Motor neuron (in vitro differentiated cells): ENCODE measurements at regions not wholly inside any gene's neighbourhood (a gene's known extent, or its start where the extent isn't known, plus 50 kb on each side); places are given as distances from the start of the nearest gene placed in this dataset.
"Not testable (repeated sequence)": the region's sequence is repeated elsewhere in the genome, so short reads cannot be mapped to it uniquely, and the experiment has no call there.

Experiments
- ATAC-seq, 8 experiments: fragments of 200-7000 bp; cut with Tn5 transposase; replicated peaks in 6 of 8; 2 replicates each; pipeline ENCODE4 v1.8.0; 2021; ENCODE audit warnings: mild to moderate bottlenecking in 8 of 8, moderate library complexity in 8 of 8
- H3K27ac ChIP-seq, 2 donors: fragments of 250-450 bp; sonication (Bioruptor Pico); 2 replicates each; pipeline ENCODE4 v1.9.0; 2021; ENCODE audit warnings: antibody characterized with exemption in 2 of 2, mild to moderate bottlenecking in 2 of 2, moderate library complexity in 1 of 2
- H3K4me1 ChIP-seq, 2 donors: fragments of 250-450 bp; sonication (Bioruptor Pico); replicated peaks in 1 of 2; 2 replicates each; pipeline ENCODE4 v1.6.1; 2021; ENCODE audit warnings: antibody characterized with exemption in 2 of 2, mild to moderate bottlenecking in 2 of 2, moderate library complexity in 1 of 2
- H3K4me3 ChIP-seq, 5 donors: fragments of 250-450 bp; sonication (Bioruptor Pico); 2 replicates each; pipeline ENCODE4 v1.9.0; 2021; ENCODE audit warnings: antibody characterized with exemption in 5 of 5, mild to moderate bottlenecking in 5 of 5, moderate library complexity in 4 of 5
- WGBS, 10 experiments: fragments of 450-650 bp; shearing (Covaris generic); methylation state at CpG; one replicate each; pipeline ENCODE4 v1.0.0; 2022; 5-methylcytosine and 5-hydroxymethylcytosine counted together
- in situ Hi-C, 9 experiments: fragments of 400-800 bp; cut with MboI; loops; one replicate each; pipeline ENCODE4 v1.15.0; 2021; ENCODE audit warnings: low sequenced_read_pairs in 9 of 9, low pct_unique_long_range_greater_than_20kb in 2 of 9; ENCODE audit not compliant: unreplicated experiment in 9 of 9

DNA sequence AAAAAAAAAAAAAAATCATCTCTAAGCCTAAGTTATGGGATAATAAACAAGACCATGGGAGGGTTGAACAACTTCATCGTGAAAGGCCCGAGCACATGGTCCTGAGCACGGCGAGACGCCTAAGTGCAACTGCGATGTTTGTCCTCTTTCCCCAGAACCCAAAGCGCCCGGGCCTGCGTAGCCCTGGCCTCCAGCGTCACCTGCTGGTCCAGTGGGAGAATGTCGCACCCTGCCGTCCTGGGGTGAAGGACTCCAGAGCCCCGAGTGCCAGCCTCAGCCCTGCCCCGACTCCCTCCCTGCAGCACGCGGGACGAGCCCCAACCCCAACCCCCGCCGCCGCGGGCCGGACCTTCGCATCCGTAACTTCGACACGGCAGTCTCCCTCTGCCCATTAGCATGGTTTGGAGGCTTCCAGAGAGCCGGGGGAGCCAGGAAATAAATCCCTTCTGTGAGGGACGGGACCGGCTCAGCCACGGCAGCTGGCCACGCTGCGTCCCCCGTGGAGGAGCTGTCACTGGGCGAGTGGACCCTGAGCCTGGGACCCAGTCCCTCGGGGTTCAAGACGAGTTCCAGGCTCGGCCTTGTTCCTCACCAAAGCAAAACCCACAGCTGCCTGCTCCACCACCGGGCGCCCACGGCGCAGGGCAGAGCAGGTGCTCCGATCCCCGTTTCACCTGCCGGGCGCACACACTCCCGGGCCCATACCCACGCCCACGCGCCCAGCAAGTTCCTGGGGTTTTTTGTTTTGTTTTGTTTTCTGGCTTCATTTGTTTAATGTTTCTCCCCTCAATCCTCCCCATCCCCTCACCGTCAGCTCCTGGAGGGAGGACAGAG, 132.5 kb upstream of the HAND1 start:
- Histone ChIP-seq H3K4me3 (peak overlapping the region in 3 of 5 donors; percentile 2 to 25 (median 20)), H3K4me1 (peaks cover 0 to 9% of the 10 kb centered on the region in 2 donors), H3K27ac (no peak overlapping the region)
- in situ Hi-C loops, result loop anchor here in 6 of 9 experiments (25.0 kb wide), 2 partner anchors 123 to 148 kb away; partner anchors contain the start of gene HAND1 (in 3 of the 6)
- peak; percentile 91 to 97 (median 96) for ATAC-seq
- 0 to 53% (median 8%) methylated on average over 1 to 12 of the region's 50 CpGs; no CpG with 5 or more reads in 4 of the 10 experiments for WGBS, 10 experiments

DNA sequence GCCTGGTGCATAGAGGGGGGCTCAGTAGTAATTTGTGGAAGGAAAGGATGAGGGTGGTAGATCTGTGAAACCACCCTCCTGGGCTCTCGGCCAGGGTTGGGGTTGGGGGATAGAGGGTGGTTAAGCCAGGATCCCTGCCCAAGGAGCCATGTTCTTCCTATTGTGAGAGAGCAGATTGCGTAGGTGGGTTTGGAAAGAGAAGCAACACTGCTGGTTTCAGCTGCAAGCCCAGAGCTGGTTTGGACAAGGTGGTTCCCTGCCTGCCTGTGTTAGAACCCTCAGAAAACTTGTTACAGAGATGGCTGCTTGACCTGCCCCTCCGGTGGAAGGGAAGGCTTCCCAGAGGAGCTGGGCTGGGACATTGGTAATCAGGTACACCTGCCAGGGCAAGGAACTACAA, 131.2 kb upstream of the HAND1 start:
- in situ Hi-C loops, result loop anchor here in 8 of 9 experiments (10.0 to 25.0 kb wide), 4 partner anchors 122 to 147 kb away; partner anchors contain the start of gene HAND1 (in 4 of the 8)
- WGBS, 10 experiments, result 64 to 93% (median 83%) methylated on average over 2 of the region's 3 CpGs; no CpG with 5 or more reads in 7 of the 10 experiments
- no peak for ATAC-seq
- Histone ChIP-seq H3K27ac (no peak overlapping the region), H3K4me1 (peaks cover 0 to 9% of the 10 kb centered on the region in 2 donors), H3K4me3 (no peak overlapping the region)

DNA sequence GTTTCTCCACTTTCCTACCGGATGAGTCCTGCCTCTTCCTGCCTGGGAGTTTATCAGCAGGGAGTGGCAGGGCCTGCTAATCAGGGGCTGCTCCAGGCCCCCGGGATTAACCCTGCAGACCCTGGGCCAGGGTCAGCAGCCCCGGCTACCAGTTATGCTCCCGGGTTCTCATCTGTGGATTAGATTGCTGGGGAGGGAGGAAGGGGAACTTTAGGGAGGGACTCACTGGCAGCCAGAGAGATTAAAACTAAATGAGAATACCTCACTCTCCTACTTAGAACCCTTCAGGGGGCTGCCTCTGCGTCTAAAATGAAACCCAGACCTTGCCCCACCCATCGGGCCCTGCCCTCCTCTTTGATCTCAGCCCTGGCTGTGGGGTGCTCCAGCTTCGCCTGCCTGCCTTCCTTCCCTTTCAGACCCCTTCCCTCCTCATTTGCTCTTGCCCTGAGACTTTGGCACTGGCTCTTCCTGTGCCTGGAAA, 130.5 kb upstream of the HAND1 start:
- H3K4me3 ChIP-seq, result no peak overlapping the region
- H3K4me1 ChIP-seq, result peaks cover 0 to 9% of the 10 kb centered on the region in 2 donors
- no peak overlapping the region for H3K27ac ChIP-seq
- in situ Hi-C loops, result loop anchor here in 8 of 9 experiments (10.0 to 25.0 kb wide), 4 partner anchors 121 to 146 kb away; partner anchors contain the start of gene HAND1 (in 4 of the 8)
- ATAC-seq, result peak in 1 of 8 experiments; percentile 10
- 0 to 25% (median 10%) methylated on average over 1 to 4 of the region's 7 CpGs; no CpG with 5 or more reads in 5 of the 10 experiments for WGBS, 10 experiments

DNA sequence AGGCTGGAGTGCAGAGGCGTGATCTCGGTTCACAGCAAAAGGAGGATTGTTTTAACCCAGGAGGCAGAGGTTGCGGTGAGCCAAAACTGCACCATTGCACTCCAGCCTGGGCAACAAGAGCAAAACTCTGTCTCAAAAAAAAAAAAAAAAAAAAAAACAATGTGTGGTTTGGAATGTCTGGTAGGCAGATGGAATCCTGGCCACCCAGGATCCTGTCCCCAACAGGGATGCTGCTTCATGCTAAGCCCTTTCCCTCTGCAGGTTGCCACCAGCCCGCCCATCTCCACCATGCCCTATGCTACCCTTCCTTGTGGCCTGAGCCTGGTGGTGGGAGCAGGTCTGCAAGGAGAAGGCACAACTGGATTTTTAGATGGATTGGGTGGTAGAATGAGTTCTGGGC, 129.7 kb upstream of the HAND1 start:
- peaks cover 0 to 9% of the 10 kb centered on the region in 2 donors for H3K4me1 ChIP-seq
- in situ Hi-C loops, result loop anchor here in 8 of 9 experiments (10.0 to 25.0 kb wide), 4 partner anchors 120 to 145 kb away; partner anchors contain the start of gene HAND1 (in 4 of the 8)
- no peak for ATAC-seq
- 77 to 80% methylated on average over 1 to 2 of the region's 4 CpGs; no CpG with 5 or more reads in 8 of the 10 experiments for WGBS, 10 experiments
- no peak overlapping the region for H3K4me3 ChIP-seq
- H3K27ac ChIP-seq, result no peak overlapping the region

DNA sequence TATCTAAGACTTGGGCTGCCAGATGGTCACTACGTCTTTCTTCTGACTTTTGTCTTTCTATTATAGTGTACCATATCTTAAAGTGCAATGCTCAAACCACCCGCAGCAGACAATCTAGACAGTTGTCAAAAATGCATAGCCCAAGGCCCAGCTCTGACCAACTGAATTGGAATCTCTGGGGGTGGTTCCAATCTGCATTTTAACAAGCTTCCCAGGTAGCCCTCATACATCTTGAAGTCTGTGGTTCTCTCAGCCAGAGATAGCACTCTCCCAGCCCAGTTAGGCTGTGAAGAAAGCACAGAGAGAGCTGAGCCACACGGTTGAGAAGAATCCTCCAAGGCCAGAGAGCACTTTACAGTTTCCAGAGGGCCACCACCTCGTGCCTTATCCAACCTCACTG, 128.2 kb upstream of the HAND1 start:
- Histone ChIP-seq H3K4me1 (peaks cover 0 to 8% of the 10 kb centered on the region in 2 donors), H3K4me3 (no peak overlapping the region), H3K27ac (no peak overlapping the region)
- in situ Hi-C loops, result loop anchor here in 8 of 9 experiments (10.0 to 25.0 kb wide), 4 partner anchors 119 to 144 kb away; partner anchors contain the start of gene HAND1 (in 4 of the 8)
- 0 to 75% (median 60%) methylated on average over 1 to 3 of the region's 4 CpGs; no CpG with 5 or more reads in 3 of the 10 experiments for whole genome bisulfite sequencing, 10 experiments
- no peak for ATAC-seq

DNA sequence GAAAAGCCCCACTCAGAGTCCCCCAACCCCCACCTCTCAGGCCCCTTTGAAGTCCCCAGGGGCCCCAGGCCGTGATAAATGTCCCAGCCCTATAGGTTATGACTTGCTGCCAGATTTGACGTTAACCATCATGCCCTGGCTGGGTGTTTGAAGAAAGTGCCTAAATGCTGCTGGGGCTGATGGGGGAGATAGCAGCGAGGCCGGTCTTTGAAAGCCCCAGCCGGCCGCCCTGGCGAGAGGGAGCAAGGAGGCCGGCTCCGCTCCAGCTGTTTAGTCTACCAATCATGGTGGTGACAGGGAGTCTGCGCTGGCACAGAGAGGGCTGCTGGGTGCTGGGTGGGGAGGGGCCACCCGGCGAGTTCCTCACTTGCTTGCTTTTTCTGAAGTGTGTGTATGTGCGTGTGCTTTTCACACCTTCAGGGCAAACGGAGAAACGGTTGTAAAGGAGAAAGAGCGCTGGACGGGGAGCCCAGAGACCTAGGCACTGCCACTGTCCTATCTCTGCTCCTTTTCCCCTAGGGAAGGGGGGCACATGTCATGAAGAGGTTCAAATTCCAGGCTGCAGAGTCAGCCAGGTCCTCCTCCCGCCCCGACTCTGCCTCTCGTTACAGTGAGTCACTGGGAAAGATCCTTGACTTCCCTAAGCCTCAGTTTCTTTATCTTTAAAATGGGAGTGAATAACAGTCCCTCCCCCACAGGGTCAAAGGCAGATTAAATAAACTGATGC, 126.1 kb upstream of the HAND1 start:
- ATAC-seq, result peak; percentile 47 to 69 (median 61)
- in situ Hi-C loops, result loop anchor here (5.0 to 25.0 kb wide), 5 partner anchors 117 to 142 kb away; partner anchors contain the start of gene HAND1 (in 4 of the 9)

DNA sequence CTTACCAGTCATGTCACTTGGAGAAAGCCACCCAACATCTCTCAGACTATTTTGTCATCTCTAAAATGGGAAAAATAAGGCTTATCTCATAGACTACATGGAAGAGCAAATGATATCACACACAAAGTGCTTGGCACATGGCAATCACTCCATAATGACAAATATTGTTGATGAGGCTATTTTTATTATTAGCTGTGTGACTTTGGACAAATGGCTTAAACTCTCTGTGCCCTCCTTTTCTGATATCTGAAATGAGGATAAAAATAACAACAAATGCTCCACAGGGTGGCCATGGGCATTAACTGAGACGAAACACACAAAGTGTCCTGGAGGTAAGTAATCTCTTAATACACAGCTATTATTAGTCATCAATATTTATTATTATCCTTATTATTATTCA, 125.5 kb upstream of the HAND1 start:
- Histone ChIP-seq H3K4me1 (no peaks in the 10 kb centered on the region), H3K4me3 (no peak overlapping the region), H3K27ac (no peak overlapping the region)
- 29 to 71% (median 67%) methylated on average over 1 of the region's 1 CpG; no CpG with 5 or more reads in 6 of the 10 experiments for WGBS, 10 experiments
- in situ Hi-C loops, result loop anchor here (5.0 to 25.0 kb wide), 5 partner anchors 116 to 141 kb away; partner anchors contain the start of gene HAND1 (in 4 of the 9)
- ATAC-seq, result no peak

More for the DNA sequence above, 126.1 kb upstream of the HAND1 start:
- H3K4me3 ChIP-seq, result no peak overlapping the region
- no peak overlapping the region for H3K27ac ChIP-seq
- WGBS, 10 experiments, result 8 to 30% (median 14%) methylated on average over 2 to 10 of the region's 20 CpGs; no CpG with 5 or more reads in 6 of the 10 experiments
- H3K4me1 ChIP-seq, result no peaks in the 10 kb centered on the region

DNA sequence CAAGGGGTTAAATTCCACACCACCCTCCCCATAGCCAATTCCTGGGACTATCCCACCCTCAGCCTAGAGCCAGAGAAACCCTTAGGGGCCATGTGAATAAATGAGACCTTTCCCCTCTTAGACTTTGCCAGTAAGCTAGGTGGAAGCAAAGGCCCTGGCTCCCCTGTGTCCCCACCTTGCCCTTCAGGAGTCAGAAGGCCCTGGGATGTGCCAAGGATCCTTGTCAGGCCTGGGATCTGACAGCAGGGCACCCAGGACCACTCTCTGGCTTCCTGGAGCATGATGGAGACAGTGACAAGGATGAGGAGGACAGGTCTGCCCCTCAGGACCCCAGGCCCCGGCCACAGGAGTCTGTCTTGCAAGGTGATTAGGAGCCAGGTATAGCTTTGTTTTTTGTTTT, 125.0 kb upstream of the HAND1 start:
- in situ Hi-C loops, result loop anchor here (5.0 to 25.0 kb wide), 5 partner anchors 116 to 141 kb away; partner anchors contain the start of gene HAND1 (in 4 of the 9)
- H3K4me1 ChIP-seq, result no peaks in the 10 kb centered on the region
- WGBS, 10 experiments, result 63 to 100% (median 71%) methylated on average over 1 of the region's 1 CpG; no CpG with 5 or more reads in 5 of the 10 experiments
- H3K27ac ChIP-seq, result no peak overlapping the region
- no peak for ATAC-seq
- no peak overlapping the region for H3K4me3 ChIP-seq

DNA sequence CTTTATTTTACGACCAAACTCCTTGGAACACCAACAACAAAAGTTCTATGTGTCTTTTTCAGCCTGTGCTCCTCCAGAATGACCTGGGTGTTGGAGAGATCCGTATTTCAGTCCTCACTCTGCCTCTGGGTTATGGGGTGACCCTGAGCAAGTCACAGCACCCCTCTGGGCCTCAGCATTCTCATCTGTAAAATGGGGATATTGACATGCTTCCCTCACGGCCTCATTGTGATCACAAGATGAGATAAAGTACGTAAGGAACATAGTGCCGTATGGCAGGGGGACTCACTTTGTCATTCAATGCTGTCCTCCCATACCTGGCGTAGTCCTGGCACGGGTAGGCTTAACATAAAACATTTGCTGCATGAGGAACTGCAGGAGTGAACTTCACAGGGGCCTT, 123.0 kb upstream of the HAND1 start:
- in situ Hi-C loops, result loop anchor here (5.0 to 25.0 kb wide), 5 partner anchors 114 to 139 kb away; partner anchors contain the start of gene HAND1 (in 4 of the 9)
- ATAC-seq, result no peak
- 31 to 100% (median 53%) methylated on average over 1 to 5 of the region's 7 CpGs; no CpG with 5 or more reads in 2 of the 10 experiments for WGBS, 10 experiments

DNA sequence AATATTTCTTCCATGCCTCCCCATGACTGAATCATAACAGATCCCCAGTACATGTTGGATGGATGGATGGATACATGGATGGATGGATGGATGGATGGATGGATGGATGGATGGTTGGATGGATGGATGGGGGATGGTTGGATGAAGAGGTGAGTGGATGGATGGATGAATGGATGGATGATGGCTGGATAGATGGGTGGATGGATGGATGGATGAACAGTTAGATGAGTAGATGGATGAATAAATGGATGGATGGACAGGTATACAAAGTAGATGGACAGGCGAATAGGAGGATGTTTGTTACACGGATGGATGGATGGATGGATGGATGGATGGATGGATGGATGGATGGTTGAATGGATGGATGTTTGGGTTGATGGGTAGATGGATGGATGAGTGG, 120.0 kb upstream of the HAND1 start:
- Histone ChIP-seq H3K4me3 (no peak overlapping the region), H3K4me1 (no peaks in the 10 kb centered on the region), H3K27ac (no peak overlapping the region)
- WGBS, 10 experiments, result 0 to 88% (median 70%) methylated on average over 1 to 2 of the region's 2 CpGs; no CpG with 5 or more reads in 2 of the 10 experiments
- in situ Hi-C loops, result no loop called here
- ATAC-seq, result no peak

More for the DNA sequence above, 123.0 kb upstream of the HAND1 start:
- H3K4me3 ChIP-seq, result no peak overlapping the region
- no peaks in the 10 kb centered on the region for H3K4me1 ChIP-seq
- H3K27ac ChIP-seq, result no peak overlapping the region

DNA sequence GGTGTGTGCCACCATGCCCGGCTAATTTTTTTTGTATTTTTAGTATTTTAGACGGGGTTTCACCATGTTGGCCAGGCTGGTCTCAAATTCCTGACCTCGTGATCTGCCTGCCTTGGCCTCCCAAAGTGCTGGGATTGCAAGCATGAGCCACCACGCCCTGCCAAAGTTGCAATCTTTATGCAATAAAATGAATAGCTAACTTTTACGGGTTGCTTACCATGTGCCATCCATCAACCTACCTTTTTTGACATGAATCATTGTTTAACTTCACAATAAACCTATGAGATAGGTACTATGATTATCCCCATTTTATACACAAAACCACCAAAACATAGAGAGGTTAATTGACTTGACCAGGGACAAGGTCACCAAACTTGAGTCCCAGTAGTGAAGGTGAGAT, 118.8 kb upstream of the HAND1 start:
- H3K4me3 ChIP-seq, H3K27ac ChIP-seq, H3K4me1 ChIP-seq, ATAC-seq, in situ Hi-C loops: not testable (repeated sequence)
- WGBS, 10 experiments, result 33 to 93% (median 63%) methylated on average over 2 to 5 of the region's 5 CpGs; no CpG with 5 or more reads in 3 of the 10 experiments

DNA sequence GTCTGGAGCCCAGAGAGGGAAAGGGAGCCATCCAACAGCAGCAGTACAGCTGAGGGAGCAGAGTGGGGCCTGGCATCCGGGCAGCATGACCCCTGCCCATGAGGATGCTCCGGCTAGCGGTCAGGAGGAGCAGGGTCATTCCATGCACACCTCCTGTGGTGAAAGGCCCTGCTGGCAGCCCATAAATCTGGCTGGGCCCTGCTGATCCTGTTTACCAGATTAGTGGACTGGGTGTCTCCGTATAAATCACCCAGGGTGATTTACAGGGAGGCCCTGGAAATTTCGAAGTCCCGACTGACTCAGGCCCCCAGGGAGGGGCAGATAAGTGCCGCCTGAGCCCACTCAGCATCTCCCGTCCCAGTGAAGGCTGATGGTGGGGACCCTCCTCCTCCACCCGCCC, 117.6 kb upstream of the HAND1 start:
- 40 to 74% (median 55%) methylated on average over 2 to 5 of the region's 9 CpGs; no CpG with 5 or more reads in 6 of the 10 experiments for whole genome bisulfite sequencing, 10 experiments
- ATAC-seq, result no peak
- no peak overlapping the region for H3K27ac ChIP-seq
- H3K4me1 ChIP-seq, result no peaks in the 10 kb centered on the region
- no peak overlapping the region for H3K4me3 ChIP-seq
- in situ Hi-C loops, result no loop called here
